Upper lobe of left lung (tissue), 4 donors: ENCODE measurements at regions not wholly inside any gene's neighbourhood (a gene's known extent, or its start where the extent isn't known, plus 50 kb on each side); places are given as distances from the start of the nearest gene placed in this dataset.

ENCODE experiments used
- CTCF ChIP-seq, 6 experiments: fragments of 450-650 bp in 4 of 6; fragments of 200-600 bp in 2 of 6; sonication (generic) in 2 of 6; IDR thresholded peaks; one replicate each; pipeline ENCODE4 v1.5.1; 2016 to 2019; ENCODE audit warnings: antibody characterized with exemption in 6 of 6
- EP300 ChIP-seq, 4 donors: sonication (generic); formaldehyde crosslinking; IDR thresholded peaks; one replicate each; pipeline ENCODE4 v1.5.1; 2017; ENCODE audit warnings: antibody characterized with exemption in 4 of 4, control low read depth in 2 of 4
- POLR2A ChIP-seq, 4 donors: fragments of 450-650 bp; IDR thresholded peaks; one replicate each; pipeline ENCODE4 v1.5.1; 2016 to 2017; ENCODE audit warnings: antibody characterized with exemption in 4 of 4, mild to moderate bottlenecking in 2 of 4
- POLR2AphosphoS5 ChIP-seq, 2 donors: sonication (generic); formaldehyde crosslinking; IDR thresholded peaks; one replicate each; pipeline ENCODE4 v1.5.1; 2017; ENCODE audit warnings: antibody characterized with exemption in 2 of 2

GRCh38 chr21:31426235-31426797, 82.3 kb upstream of the TIAM1 start:
- TF ChIP-seq CTCF (IDR thresholded peaks at IDR 0.05), result no peak
- no peak for TF ChIP-seq EP300 (IDR thresholded peaks at IDR 0.05)
- TF ChIP-seq POLR2AphosphoS5 (IDR thresholded peaks at IDR 0.05), result no peak
- TF ChIP-seq POLR2A (IDR thresholded peaks at IDR 0.05), result no peak
